ENCODE measurements at regions not wholly inside any gene's neighbourhood (a gene's known extent, or its start where the extent isn't known, plus 50 kb on each side); places are given as distances from the start of the nearest gene placed in this dataset.

- Histone ChIP-seq H3K27ac (ENCODE audit: low read depth) (no peak overlapping the region), H3K4me2 (no peak overlapping the region), H4K20me1 (replicated peaks; ENCODE audit: insufficient read depth) (no peaks in the 10 kb centered on the region), H2AFZ (no peak overlapping the region), H3K9me2 (ENCODE audit: insufficient read depth) (no peaks in the 10 kb centered on the region), H3K4me1 (ENCODE audit: insufficient read depth) (peaks cover 25% of the 10 kb centered on the region), H3F3A (replicated peaks; ENCODE audit: low read depth) (no peaks in the 10 kb centered on the region), H3K4me3 (no peak overlapping the region), H3K27me3 (ENCODE audit: insufficient read depth) (no peaks in the 10 kb centered on the region), H3K79me2 (replicated peaks; ENCODE audit: insufficient read depth) (no peaks in the 10 kb centered on the region), H3K36me3 (ENCODE audit: insufficient read depth) (no peaks in the 10 kb centered on the region)
- H3K4me3 Mint-ChIP-seq = no peak overlapping the region
- DNase-seq (ENCODE audit: low spot score) = peak; percentile 17
- H3K27ac Mint-ChIP-seq = no peak overlapping the region
- ATAC-seq = peak; percentile 32; the same call in 1 of the 3 replicates
- no peaks in the 10 kb centered on the region for H3K27me3 Mint-ChIP-seq (ENCODE audit: insufficient read depth, low read depth, poor library complexity)
- TF ChIP-seq STAT1 (IDR thresholded peaks at IDR 0.05; ENCODE audit: unreplicated experiment) (no peak), EZH2phosphoT487 (IDR thresholded peaks at IDR 0.05; ENCODE audit: unreplicated experiment) (no peak), ZNF114 (CRISPR knock-in tag; IDR thresholded peaks at IDR 0.05) (no peak), CREB1 (CRISPR knock-in tag; IDR thresholded peaks at IDR 0.05; ENCODE audit: low read depth) (no peak), JUNB (IDR thresholded peaks at IDR 0.05; ENCODE audit: unreplicated experiment) (no peak), POLR2AphosphoS5 (IDR thresholded peaks at IDR 0.05; ENCODE audit: low read depth) (no peak), CTCF (conservative IDR thresholded peaks at IDR 0.05; ENCODE audit: low read depth in 2 of 2) (no peak), NANOG (IDR thresholded peaks at IDR 0.05; ENCODE audit: borderline replicate concordance) (no peak), ZNF462 (CRISPR knock-in tag; IDR thresholded peaks at IDR 0.05) (no peak), REST (IDR thresholded peaks at IDR 0.05; ENCODE audit: unreplicated experiment) (no peak), EZH2 (IDR thresholded peaks at IDR 0.05; ENCODE audit: low read depth, unreplicated experiment) (no peak)
- TF ChIP-seq, protein P1, sequence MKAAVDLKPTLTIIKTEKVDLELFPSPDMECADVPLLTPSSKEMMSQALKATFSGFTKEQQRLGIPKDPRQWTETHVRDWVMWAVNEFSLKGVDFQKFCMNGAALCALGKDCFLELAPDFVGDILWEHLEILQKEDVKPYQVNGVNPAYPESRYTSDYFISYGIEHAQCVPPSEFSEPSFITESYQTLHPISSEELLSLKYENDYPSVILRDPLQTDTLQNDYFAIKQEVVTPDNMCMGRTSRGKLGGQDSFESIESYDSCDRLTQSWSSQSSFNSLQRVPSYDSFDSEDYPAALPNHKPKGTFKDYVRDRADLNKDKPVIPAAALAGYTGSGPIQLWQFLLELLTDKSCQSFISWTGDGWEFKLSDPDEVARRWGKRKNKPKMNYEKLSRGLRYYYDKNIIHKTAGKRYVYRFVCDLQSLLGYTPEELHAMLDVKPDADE (IDR thresholded peaks at IDR 0.05) = no peak
- H3K9me3 Mint-ChIP-seq = no peaks in the 10 kb centered on the region
- peaks cover 28% of the 10 kb centered on the region for H3K4me1 Mint-ChIP-seq
- no peaks in the 10 kb centered on the region for H3K36me3 Mint-ChIP-seq (ENCODE audit: low read depth)
These were observed 1047.4 kb upstream of the PABPC4L start for GRCh38 chr4:135249024-135249423.
